GM18870 (cell line): ENCODE measurements at regions not wholly inside any gene's neighbourhood (a gene's known extent, or its start where the extent isn't known, plus 50 kb on each side); places are given as distances from the start of the nearest gene placed in this dataset.
"Not testable (repeated sequence)": the region's sequence is repeated elsewhere in the genome, so short reads cannot be mapped to it uniquely, and the experiment has no call there.

ENCODE experiments used
- ATAC-seq: cut with Tn5 transposase; IDR thresholded peaks from one replicate; pipeline ENCODE4 v1.9.1; 2021; ENCODE audit warnings: moderate library complexity; ENCODE audit not compliant: unreplicated experiment

- ATAC-seq = no peak
Observed at GRCh38 chr3:5917932-5918331, 730.4 kb downstream of the EDEM1 start.

GRCh38 chr3:5918626-5919025, 731.1 kb downstream of the EDEM1 start:
- no peak for ATAC-seq

GRCh38 chr3:5929027-5929426, 741.5 kb downstream of the EDEM1 start:
- no peak for ATAC-seq

GRCh38 chr3:5944061-5944460, 756.6 kb downstream of the EDEM1 start:
- not testable (repeated sequence) for ATAC-seq

GRCh38 chr3:5948084-5948483, 760.6 kb downstream of the EDEM1 start:
- no peak for ATAC-seq

- no peak for ATAC-seq
Observed at GRCh38 chr3:5951026-5951425, 763.5 kb downstream of the EDEM1 start.

- ATAC-seq = no peak
Observed at GRCh38 chr3:5972586-5972985, 785.1 kb downstream of the EDEM1 start.

GRCh38 chr3:5974630-5975322, 787.3 kb downstream of the EDEM1 start:
- ATAC-seq = no peak

- no peak for ATAC-seq
Observed at GRCh38 chr3:5977331-5977730, 789.8 kb downstream of the EDEM1 start.

GRCh38 chr3:5980475-5980874, 793.0 kb downstream of the EDEM1 start:
- ATAC-seq = no peak

GRCh38 chr3:5994651-5995050, 807.1 kb downstream of the EDEM1 start:
- no peak for ATAC-seq

- no peak for ATAC-seq
Observed at GRCh38 chr3:6018456-6018855, 830.9 kb downstream of the EDEM1 start.

- no peak for ATAC-seq
Observed at GRCh38 chr3:6022621-6023020, 835.1 kb downstream of the EDEM1 start.

GRCh38 chr3:6025032-6025431, 835.9 kb upstream of the GRM7 start:
- ATAC-seq = no peak

GRCh38 chr3:6030648-6031047, 830.3 kb upstream of the GRM7 start:
- not testable (repeated sequence) for ATAC-seq

GRCh38 chr3:6035626-6036025, 825.3 kb upstream of the GRM7 start:
- ATAC-seq = no peak

GRCh38 chr3:6039971-6040370, 820.9 kb upstream of the GRM7 start:
- no peak for ATAC-seq

- ATAC-seq = no peak
Observed at GRCh38 chr3:6041894-6042293, 819.0 kb upstream of the GRM7 start.

GRCh38 chr3:6047016-6047415, 813.9 kb upstream of the GRM7 start:
- ATAC-seq = no peak

- no peak for ATAC-seq
Observed at GRCh38 chr3:6060251-6060650, 800.7 kb upstream of the GRM7 start.

GRCh38 chr3:6062261-6063187, 798.4 kb upstream of the GRM7 start:
- no peak for ATAC-seq

- ATAC-seq = no peak
Observed at GRCh38 chr3:6066397-6066796, 794.5 kb upstream of the GRM7 start.
